ENCODE measurements at regions not wholly inside any gene's neighbourhood (a gene's known extent, or its start where the extent isn't known, plus 50 kb on each side); places are given as distances from the start of the nearest gene placed in this dataset.
"Not testable (repeated sequence)": the region's sequence is repeated elsewhere in the genome, so short reads cannot be mapped to it uniquely, and the experiment has no call there.

- DNase-seq = no peak
Observed at GRCh38 chr2:19098467-19099160, 259.8 kb downstream of the OSR1 start.

GRCh38 chr2:19089476-19089875 lies 268.9 kb downstream of the OSR1 start:
- not testable (repeated sequence) for DNase-seq

- DNase-seq = no peak
Observed at GRCh38 chr2:19086231-19086651, 272.2 kb downstream of the OSR1 start.

- no peak for DNase-seq
Observed at GRCh38 chr2:19078709-19079108, 279.7 kb downstream of the OSR1 start.

- no peak for DNase-seq
Observed at GRCh38 chr2:19073522-19073921, 284.9 kb downstream of the OSR1 start.

GRCh38 chr2:19072161-19072560 lies 286.3 kb downstream of the OSR1 start:
- DNase-seq = no peak

GRCh38 chr2:19070886-19071285 lies 287.5 kb downstream of the OSR1 start:
- DNase-seq = no peak

GRCh38 chr2:19068206-19068605 lies 290.2 kb downstream of the OSR1 start:
- no peak for DNase-seq

- no peak for DNase-seq
Observed at GRCh38 chr2:19062370-19062769, 296.1 kb downstream of the OSR1 start.

GRCh38 chr2:19059076-19059475 lies 299.3 kb downstream of the OSR1 start:
- no peak for DNase-seq

GRCh38 chr2:19051203-19051831 lies 307.1 kb downstream of the OSR1 start:
- DNase-seq = no peak

GRCh38 chr2:19050354-19050753 lies 308.1 kb downstream of the OSR1 start:
- DNase-seq = no peak

GRCh38 chr2:19048593-19049266 lies 309.7 kb downstream of the OSR1 start:
- no peak for DNase-seq

GRCh38 chr2:19046986-19047780 lies 311.2 kb downstream of the OSR1 start:
- no peak for DNase-seq

- no peak for DNase-seq
Observed at GRCh38 chr2:19045151-19045550, 313.3 kb downstream of the OSR1 start.

- no peak for DNase-seq
Observed at GRCh38 chr2:19043893-19044292, 314.5 kb downstream of the OSR1 start.

- DNase-seq = no peak
Observed at GRCh38 chr2:19041434-19042041, 316.9 kb downstream of the OSR1 start.

- no peak for DNase-seq
Observed at GRCh38 chr2:19038071-19039015, 320.1 kb downstream of the OSR1 start.

- no peak for DNase-seq
Observed at GRCh38 chr2:19036091-19036490, 322.3 kb downstream of the OSR1 start.

GRCh38 chr2:19035238-19035637 lies 323.2 kb downstream of the OSR1 start:
- no peak for DNase-seq

- no peak for DNase-seq
Observed at GRCh38 chr2:19033240-19033639, 325.2 kb downstream of the OSR1 start.

- DNase-seq = no peak
Observed at GRCh38 chr2:19031642-19032041, 326.8 kb downstream of the OSR1 start.
